Heart left ventricle (tissue), 16 donors: ENCODE measurements at regions not wholly inside any gene's neighbourhood (a gene's known extent, or its start where the extent isn't known, plus 50 kb on each side); places are given as distances from the start of the nearest gene placed in this dataset.

Experiments used
- ATAC-seq, 4 donors: fragments of 200-7000 bp; cut with Tn5 transposase; one replicate each; pipeline ENCODE4 v1.9.1; 2020 to 2022; ENCODE audit warnings: moderate library complexity in 4 of 4, mild to moderate bottlenecking in 3 of 4, moderate number of reproducible peaks in 1 of 4
- DNase-seq, 5 donors: peaks; one replicate each; pipeline ENCODE4 v3.0.0-alpha.2; 2020
- H3K27ac ChIP-seq, 12 donors: fragments of 200-600 bp; sonication (generic) in 4 of 12; one replicate each; pipeline versions ENCODE4 v1.5.0 to v1.8.0; 2016 to 2022; ENCODE audit warnings: mild to moderate bottlenecking in 2 of 12
- H3K27me3 ChIP-seq, 9 donors: fragments of 200-600 bp; sonication (generic) in 2 of 9; one replicate each; pipeline versions ENCODE4 v1.5.1 to v1.8.0; 2016 to 2022; ENCODE audit warnings: mild to moderate bottlenecking in 3 of 9
- H3K36me3 ChIP-seq, 9 donors: fragments of 200-600 bp; sonication (generic) in 2 of 9; one replicate each; pipeline versions ENCODE4 v1.5.0 to v1.8.0; 2018 to 2022; ENCODE audit warnings: mild to moderate bottlenecking in 2 of 9
- H3K4me1 ChIP-seq, 12 donors: fragments of 200-600 bp; sonication (generic) in 4 of 12; one replicate each; pipeline versions ENCODE4 v1.5.0 to v1.8.0; 2016 to 2022; ENCODE audit warnings: mild to moderate bottlenecking in 3 of 12
- H3K4me3 ChIP-seq, 12 donors: fragments of 200-600 bp; sonication (generic) in 4 of 12; one replicate each; pipeline versions ENCODE4 v1.5.0 to v1.8.0; 2017 to 2022; ENCODE audit warnings: mild to moderate bottlenecking in 9 of 12, moderate library complexity in 4 of 12
- H3K9me3 ChIP-seq, 12 donors: fragments of 200-600 bp; sonication (generic) in 4 of 12; one replicate each; pipeline versions ENCODE4 v1.5.0 to v1.8.0; 2016 to 2022; ENCODE audit warnings: mild to moderate bottlenecking in 1 of 12
- CTCF ChIP-seq, 12 donors: fragments of 200-600 bp; sonication (generic) in 4 of 12; IDR thresholded peaks; one replicate each; pipeline versions ENCODE4 v1.5.0 to v1.8.0; 2018 to 2022; ENCODE audit warnings: antibody characterized with exemption in 12 of 12, mild to moderate bottlenecking in 5 of 12
- POLR2A ChIP-seq, 2 donors: fragments of 450-650 bp; IDR thresholded peaks; one replicate each; pipeline ENCODE4 v1.6.1; 2017; ENCODE audit warnings: antibody characterized with exemption in 2 of 2, mild to moderate bottlenecking in 2 of 2, moderate library complexity in 2 of 2
- WGBS, 4 donors: extraction: QIAGEN DNeasy Blood & Tissue Kit in 2 of 4; methylation state at CpG; one replicate each; pipeline versions ENCODE4 v1.1.5 to v1.1.7; 2013 to 2018; 5-methylcytosine and 5-hydroxymethylcytosine counted together
- intact Hi-C, 10 donors: fragments of 100-400 bp; cut with DNase I; formaldehyde crosslinking; loops; one replicate each; pipeline versions ENCODE4 v1.11.1 to v1.14.2; 2022
- donor health status: ischemic (EF 13 %, LVEDD 7.1; RV severe dilation, severe dysfunction).
- donor health status: healthy with polysubstance abuse.
- donor health status: DM: no; HTN: yes; CAD: no.
- donor health status: DM: no; HTN: no; CAD: no.
- donor health status: ischemic (EF 25% LVEDD 6.9; RV normal size, moderate dysfunction).
- donor health status: ischemic (EF 25% LVEDD 5.7; RV mildly dilated, moderate dysfunction).
- donor health status: healthy.
- donor health status: DM: yes; HTN: yes; CAD: no.
- donor health status: ischemic (EF 35%, LVEDD 5.7; RV mildly dilated, moderate dysfunction).
- donor health status: nonischemic (EF 11% LVEDD 7.7; RV severe dilation, severe dysfunction).
- donor health status: DM: yes; HTN: yes; CAD: no.
- donor health status: PGD.
- donor health status: ischemic (EF 29% LVEDD 5.4; RV normal size, mild dysfunction).
- donor health status: nonischemic (EF 23%, LVEDD 6.1; RV moderate dilation, normal function).

GRCh38 chr15:46591462-46591861, 956.6 kb downstream of the SQOR start:
- WGBS, 4 donors, result 67 to 76% (median 69%) methylated on average over 4 of the region's 4 CpGs
- intact Hi-C loops, result no loop called here
- ATAC-seq (no peak), DNase-seq (no peak)
- TF ChIP-seq POLR2A (IDR thresholded peaks at IDR 0.05) (no peak), CTCF (IDR thresholded peaks at IDR 0.05) (no peak)
- H3K4me3 ChIP-seq, result no peak overlapping the region
- no peaks in the 10 kb centered on the region for H3K36me3 ChIP-seq
- H3K27ac ChIP-seq, result no peak overlapping the region
- no peaks in the 10 kb centered on the region for H3K9me3 ChIP-seq
- no peaks in the 10 kb centered on the region for H3K27me3 ChIP-seq
- no peaks in the 10 kb centered on the region for H3K4me1 ChIP-seq

- Histone ChIP-seq H3K27me3 (no peaks in the 10 kb centered on the region), H3K4me3 (no peak overlapping the region), H3K36me3 (no peaks in the 10 kb centered on the region), H3K27ac (no peak overlapping the region), H3K9me3 (peaks cover 0 to 4% (median 0%) of the 10 kb centered on the region in 12 donors), H3K4me1 (no peaks in the 10 kb centered on the region)
- 76 to 80% (median 79%) methylated on average over 3 of the region's 3 CpGs for WGBS, 4 donors
- intact Hi-C loops, result no loop called here
- DNase-seq (no peak), ATAC-seq (no peak)
- TF ChIP-seq CTCF (IDR thresholded peaks at IDR 0.05), result no peak
- no peak for TF ChIP-seq POLR2A (IDR thresholded peaks at IDR 0.05)
Measured at GRCh38 chr15:46595016-46595415, 960.2 kb downstream of the SQOR start.

GRCh38 chr15:46607077-46607476, 972.2 kb downstream of the SQOR start:
- no peak overlapping the region for H3K4me3 ChIP-seq
- ATAC-seq, result no peak
- H3K27ac ChIP-seq, result no peak overlapping the region
- TF ChIP-seq POLR2A (IDR thresholded peaks at IDR 0.05), result no peak
- no peak for TF ChIP-seq CTCF (IDR thresholded peaks at IDR 0.05)
- H3K36me3 ChIP-seq, result no peaks in the 10 kb centered on the region
- no peaks in the 10 kb centered on the region for H3K27me3 ChIP-seq
- DNase-seq, result no peak
- WGBS, 4 donors, result 46 to 60% (median 53%) methylated on average over 3 of the region's 3 CpGs
- intact Hi-C loops, result loop anchor here in 1 of 10 donors (10.0 kb wide), 1 partner anchor 62 kb away; no protein-coding TSS in a partner anchor
- H3K4me1 ChIP-seq, result no peaks in the 10 kb centered on the region
- H3K9me3 ChIP-seq, result no peaks in the 10 kb centered on the region

- intact Hi-C loops, result no loop called here
- no peak for TF ChIP-seq CTCF (IDR thresholded peaks at IDR 0.05)
- TF ChIP-seq POLR2A (IDR thresholded peaks at IDR 0.05), result no peak
- ATAC-seq (no peak), DNase-seq (no peak)
- no peaks in the 10 kb centered on the region for H3K27me3 ChIP-seq
- no peaks in the 10 kb centered on the region for H3K36me3 ChIP-seq
- H3K4me3 ChIP-seq, result no peak overlapping the region
- 82 to 91% (median 90%) methylated on average over 4 of the region's 4 CpGs for WGBS, 4 donors
- no peaks in the 10 kb centered on the region for H3K9me3 ChIP-seq
- H3K27ac ChIP-seq, result no peak overlapping the region
- no peaks in the 10 kb centered on the region for H3K4me1 ChIP-seq
Measured at GRCh38 chr15:46616033-46616432, 981.2 kb downstream of the SQOR start.
